Right ventricle myocardium superior (tissue), 1 donor: ENCODE measurements at regions not wholly inside any gene's neighbourhood (a gene's known extent, or its start where the extent isn't known, plus 50 kb on each side); places are given as distances from the start of the nearest gene placed in this dataset.

Source experiments
- ATAC-seq: fragments of 200-7000 bp; cut with Tn5 transposase; one replicate; pipeline ENCODE4 v1.9.1; 2020; ENCODE audit warnings: mild to moderate bottlenecking; ENCODE audit not compliant: poor library complexity
- DNase-seq: peaks from one replicate; pipeline ENCODE4 v3.0.0-alpha.2; 2020
- intact Hi-C: fragments of 100-400 bp; cut with DNase I; formaldehyde crosslinking; loops from one replicate; pipeline ENCODE4 v1.11.2; 2022
- donor health status: DM: no; HTN: yes; CAD: no; lungs with severe emphysema.

DNA sequence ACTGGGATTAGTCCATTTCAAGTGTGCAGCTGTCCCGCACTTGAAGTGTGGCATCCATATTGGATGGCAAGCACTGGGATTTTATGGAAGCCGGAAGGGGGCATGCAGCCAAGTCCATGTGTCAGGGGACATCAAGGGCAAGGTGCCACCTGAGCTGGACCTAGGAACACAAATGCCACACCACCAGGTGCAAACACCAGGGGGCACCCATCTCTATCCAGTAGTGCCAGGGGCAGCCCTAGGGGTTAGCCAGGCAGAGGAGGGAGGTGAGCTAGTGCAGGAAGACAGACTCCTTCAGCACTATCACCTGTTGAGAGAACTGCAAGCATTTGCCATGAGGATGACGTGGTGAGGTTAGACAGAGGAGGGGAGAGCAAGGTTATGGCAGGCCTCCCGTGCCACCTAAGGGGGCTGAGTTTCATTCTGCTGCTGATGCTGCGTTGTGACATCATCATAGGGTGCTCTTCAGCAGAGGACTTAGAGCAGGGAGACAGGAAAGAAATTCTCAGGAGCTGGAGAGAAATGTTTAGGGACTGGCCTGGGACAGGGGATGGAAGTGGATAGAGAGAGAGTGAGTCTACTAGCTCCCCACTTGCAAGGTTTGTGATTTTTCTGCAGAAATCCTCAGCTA, 192.6 kb upstream of the SLC24A3 start:
- intact Hi-C loops, result no loop called here
- ATAC-seq, result no peak
- DNase-seq, result no peak

DNA sequence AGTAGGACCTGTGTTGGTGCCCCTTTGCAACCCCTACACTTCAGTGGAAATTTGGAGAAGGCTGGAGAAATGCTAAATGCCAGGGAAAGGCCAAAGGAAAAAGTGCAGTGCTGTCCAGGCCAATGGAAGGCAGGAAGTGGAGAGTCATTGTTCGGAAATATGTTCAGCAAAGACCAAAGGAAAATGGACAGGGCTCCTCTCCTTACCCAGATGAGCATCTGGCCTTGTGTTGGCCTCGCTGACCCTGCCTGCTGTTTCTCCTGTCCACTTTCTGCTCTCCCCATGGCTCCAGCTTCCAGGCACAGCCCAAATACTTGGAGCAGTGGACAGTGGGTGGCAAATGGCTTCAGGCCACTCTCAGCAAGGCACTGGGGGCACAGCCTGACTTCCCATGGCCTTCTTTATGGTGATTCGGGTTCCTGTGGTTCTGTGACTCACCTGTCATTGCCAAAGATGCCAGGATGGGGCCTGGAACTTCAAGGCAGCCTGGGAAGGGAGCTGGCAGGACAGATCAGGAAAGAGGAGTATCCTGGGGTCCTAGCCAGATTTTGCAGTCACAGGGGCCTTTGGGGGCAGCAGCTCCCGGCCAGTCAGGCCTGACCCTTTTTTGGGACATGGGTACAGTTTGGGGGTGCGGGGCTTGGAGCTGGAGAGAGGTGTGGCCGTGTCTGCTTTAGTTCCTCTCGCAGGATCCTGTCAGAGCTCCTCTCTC, 190.9 kb upstream of the SLC24A3 start:
- no peak for ATAC-seq
- no peak for DNase-seq
- intact Hi-C loops, result no loop called here

DNA sequence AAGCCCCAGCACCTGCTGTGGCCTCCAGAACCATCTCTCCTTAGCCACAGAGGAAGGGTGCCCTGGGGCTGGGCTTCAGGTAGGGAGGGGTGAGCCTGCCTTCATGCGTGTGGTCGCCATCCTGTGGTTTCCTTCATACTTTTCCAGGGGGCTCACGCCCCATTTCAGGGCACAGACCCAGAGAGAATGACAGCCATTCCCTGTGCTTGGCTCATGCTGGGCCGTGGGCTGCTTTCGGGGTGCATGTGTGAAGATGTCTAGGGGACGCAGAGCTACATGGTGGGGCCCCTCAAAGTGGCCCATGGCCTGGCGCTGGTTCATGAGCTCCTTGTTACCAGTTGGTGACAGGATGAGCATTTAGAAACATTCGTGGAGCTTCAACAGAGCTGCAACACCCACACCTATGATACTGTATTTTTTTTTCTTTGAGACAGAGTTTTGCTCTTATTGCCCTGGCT, 190.3 kb upstream of the SLC24A3 start:
- no peak for DNase-seq
- no peak for ATAC-seq
- intact Hi-C loops, result no loop called here

DNA sequence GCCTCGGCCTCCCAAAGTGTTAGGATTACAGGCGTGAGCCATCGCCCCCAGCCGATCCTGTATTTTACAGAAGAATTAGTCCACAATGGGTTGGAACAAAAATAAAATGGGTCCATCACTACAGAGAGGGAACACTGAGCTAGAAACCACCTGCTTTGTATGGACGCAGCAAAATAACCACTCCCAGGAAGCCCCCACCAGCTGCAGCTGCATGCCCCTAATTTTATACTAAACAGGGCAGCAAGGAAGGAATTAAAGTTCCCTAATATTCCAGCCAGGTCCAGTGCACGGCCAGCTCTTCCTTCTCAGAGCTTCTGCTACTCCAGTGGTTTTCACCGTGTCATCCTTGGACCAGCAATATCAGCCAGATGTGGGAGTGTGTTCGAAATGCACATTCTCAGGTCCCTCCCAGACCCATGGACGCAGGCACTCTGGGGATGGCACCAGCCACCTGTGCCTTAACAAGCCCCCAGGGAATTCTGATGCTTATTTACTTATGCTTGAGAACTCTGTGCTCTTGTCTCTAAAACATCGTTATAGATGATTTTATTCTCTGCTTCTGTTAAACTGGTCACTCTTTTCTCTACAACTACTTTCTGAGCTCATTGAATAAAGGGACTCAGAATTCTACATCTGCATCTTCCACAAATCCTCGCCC, 189.5 kb upstream of the SLC24A3 start:
- ATAC-seq (no peak), DNase-seq (no peak)
- intact Hi-C loops, result no loop called here

DNA sequence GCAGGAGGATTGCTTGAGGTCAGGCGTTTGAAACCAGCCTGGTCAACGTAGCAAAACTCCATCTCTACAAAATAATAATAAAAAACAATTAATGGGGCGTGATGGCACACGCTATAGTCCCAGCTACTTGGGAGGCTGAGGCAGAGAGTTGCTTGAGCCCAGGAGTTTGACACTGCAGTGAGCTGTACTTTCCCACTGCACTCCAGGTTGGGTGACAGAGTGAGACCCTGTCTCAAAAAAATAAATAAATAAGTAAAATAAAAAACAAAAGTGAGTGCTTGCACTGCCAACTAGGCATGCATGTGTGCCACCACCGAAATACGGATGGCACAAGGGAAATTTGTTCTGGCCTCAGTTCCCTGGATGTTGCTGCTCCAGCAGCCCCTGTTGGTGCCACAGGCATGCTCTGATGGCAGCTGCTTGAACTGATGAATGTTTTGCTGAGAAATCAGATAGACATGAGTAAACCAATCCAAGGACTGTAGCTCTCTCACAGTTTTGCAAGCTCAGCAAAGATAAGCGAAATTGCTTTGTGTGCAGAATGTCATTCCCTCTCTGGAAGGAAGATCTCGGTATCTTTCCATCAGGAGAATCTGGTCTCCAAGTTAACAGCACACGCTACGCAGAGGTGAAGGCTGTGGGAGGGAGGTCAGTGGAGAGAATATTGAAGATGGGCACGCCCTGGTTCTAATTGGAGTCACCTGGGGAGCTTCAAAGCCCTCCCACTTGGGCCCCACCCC, 188.0 kb upstream of the SLC24A3 start:
- DNase-seq, result no peak
- ATAC-seq, result no peak
- intact Hi-C loops, result no loop called here

DNA sequence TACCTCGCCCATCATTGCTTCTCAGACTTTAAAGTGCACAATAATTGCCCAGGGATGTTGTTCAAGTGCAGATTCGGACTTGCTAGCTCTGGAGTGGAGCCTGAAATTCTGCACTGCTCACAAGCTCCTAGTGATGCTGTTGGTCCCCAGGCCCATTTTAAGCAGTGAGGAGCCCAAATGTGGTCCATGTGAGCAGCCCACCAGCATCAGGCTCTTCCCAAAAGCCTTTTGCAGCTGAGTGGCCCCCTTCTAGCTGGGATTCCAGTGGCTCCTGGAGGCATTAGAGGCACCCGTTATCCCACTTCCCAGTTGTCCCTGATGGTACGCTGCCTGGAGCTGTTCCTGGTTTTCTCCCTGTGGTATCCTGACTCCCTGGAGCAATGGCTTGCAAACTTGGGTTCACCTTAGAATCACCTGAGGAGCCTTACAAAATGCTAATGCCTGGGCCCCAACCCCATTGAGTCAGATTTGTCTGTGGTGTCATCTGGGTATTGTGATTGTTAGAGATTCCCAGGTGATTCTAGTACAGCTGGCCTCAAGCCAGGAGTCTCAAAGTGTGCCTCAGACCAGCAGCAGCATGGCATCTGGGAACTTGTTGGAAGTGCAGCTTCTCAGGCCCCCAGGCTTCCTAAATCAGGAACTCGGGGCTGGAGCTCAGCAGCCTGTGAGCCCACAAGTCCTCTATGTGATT, 186.9 kb upstream of the SLC24A3 start:
- intact Hi-C loops, result no loop called here
- DNase-seq, result no peak
- no peak for ATAC-seq

DNA sequence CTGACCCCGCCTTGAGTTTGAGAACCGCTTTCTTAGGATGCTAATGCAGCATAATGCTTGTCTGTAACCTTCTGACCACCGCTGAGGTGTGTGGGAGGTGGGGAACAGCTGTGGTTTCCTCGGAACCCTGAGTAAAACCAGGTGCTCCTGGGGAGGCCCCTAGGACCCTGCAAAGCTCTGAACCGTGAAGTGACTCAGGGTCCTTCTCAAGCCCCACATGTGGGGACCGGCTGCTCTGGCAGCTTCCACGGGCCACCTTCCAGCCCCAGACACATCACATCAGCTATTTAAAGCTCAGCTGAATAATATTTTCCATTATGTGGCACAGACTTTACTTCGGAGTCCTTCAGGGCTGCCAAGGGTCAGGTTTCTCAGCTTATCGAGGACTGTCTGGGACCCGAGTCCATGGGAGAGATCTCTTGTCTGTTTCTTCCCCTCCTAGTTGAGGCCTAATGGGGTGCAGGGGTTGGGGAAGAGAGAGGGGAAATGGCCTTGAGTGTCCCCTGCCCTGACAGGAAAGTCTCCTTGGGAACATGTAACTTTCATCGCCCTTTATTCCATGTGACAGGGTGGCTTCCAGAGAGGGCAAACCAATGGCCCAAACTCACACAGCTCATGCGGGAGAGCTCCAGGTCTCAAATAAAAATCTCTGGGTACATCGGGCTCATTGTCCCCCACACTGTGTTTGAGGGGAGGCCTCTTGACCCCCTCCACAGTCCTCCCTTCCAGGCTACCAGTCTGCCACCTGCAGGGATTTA, 186.1 kb upstream of the SLC24A3 start:
- peak; percentile 95 for ATAC-seq
- intact Hi-C loops, result no loop called here
- peak; percentile 64 for DNase-seq

DNA sequence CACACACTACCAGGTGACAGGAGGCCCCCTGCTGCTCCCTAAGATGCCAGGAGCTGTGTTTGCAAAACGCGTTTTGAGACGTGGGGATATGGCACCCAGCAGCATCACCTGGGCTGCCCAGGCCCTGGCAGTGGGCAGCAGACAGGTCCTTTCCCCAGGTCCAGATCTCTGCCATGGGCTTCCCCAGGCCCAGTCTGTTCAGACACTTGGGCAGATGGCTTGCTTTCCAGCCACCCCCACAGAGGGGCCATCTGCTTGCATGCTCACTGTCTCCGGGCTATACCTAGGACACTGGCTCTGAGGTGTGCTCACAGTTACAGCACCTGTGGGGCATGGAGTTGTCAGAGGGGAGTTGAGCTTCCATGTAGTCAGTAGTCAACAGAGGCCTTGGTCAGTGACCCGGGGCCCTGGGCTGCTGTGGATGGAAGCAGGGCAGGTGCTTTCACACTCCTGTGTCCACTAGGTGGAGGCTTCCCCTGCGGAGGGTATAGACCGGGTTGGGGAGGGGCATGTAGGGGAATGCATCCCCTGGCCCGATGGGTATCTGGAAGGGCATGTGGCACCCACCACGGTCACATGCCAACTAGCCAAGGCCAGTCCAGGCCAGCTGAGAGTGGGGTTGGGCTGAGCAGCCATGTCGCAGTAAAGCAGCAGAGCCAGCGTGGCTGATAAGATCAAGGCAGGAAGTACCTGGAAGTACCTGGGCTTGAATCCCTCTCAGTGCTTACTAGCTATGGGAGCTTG, 185.4 kb upstream of the SLC24A3 start:
- peak; percentile 18 for ATAC-seq
- intact Hi-C loops, result no loop called here
- no peak for DNase-seq

DNA sequence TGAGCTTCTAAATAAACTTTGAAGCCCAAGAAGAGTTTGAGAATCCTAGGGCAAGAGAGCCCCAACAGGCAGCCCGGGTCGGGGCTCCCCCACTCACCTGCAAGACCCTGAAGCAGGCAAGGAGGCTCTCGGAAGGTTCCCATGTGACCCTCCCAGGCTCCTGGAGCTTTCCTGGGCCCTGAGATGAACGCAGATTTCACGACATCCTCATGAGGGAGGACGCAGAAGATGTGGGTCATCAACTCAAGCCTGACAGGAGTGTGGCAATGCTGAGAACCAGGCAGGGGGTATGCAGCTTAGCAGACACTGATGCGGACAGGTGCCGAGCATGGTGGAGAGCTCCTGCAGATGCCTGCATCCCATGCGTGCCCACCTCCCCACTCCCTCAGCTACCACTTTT, 184.5 kb upstream of the SLC24A3 start:
- DNase-seq (no peak), ATAC-seq (no peak)

DNA sequence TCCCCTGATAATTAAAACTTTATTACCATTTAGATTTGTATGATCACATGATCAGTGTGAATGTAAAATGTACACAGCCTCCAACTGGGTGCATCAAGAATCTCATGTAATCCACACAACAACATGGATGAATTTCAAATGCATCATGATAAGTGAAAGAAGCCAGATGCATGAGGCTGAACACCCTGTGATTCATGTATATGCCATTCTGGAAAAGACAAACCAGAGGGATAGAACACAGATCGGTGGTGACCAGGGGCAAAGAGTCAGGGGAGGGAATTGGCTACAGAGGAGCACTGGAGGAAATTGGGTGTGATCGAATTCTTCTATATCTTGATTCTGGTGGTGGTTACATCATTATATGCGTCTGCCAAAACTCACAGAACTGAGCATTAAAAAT, 170.7 kb upstream of the SLC24A3 start:
- DNase-seq, result no peak
- ATAC-seq, result no peak

More for the DNA sequence above, 184.5 kb upstream of the SLC24A3 start:
- intact Hi-C loops, result no loop called here

DNA sequence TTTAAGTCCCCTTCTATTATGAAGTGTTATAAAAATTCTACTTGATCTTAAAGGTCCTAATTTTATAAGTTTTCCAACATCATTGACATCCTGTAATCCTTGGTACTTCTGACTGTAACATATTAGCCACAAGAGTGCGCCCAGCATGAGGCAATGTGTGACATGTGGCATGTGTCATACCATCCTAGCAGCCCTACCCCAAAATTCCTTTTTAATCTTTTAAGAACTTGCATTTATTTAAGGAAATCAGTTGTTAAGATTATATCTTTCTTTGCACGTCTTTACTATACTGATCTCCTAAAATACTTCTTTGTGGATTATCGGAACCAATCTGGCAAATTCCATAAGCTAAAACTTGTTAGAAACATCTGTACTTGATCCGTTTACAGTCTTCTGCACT, 167.1 kb upstream of the SLC24A3 start:
- ATAC-seq (no peak), DNase-seq (no peak)
- intact Hi-C loops, result no loop called here

More for the DNA sequence above, 170.7 kb upstream of the SLC24A3 start:
- intact Hi-C loops, result no loop called here

DNA sequence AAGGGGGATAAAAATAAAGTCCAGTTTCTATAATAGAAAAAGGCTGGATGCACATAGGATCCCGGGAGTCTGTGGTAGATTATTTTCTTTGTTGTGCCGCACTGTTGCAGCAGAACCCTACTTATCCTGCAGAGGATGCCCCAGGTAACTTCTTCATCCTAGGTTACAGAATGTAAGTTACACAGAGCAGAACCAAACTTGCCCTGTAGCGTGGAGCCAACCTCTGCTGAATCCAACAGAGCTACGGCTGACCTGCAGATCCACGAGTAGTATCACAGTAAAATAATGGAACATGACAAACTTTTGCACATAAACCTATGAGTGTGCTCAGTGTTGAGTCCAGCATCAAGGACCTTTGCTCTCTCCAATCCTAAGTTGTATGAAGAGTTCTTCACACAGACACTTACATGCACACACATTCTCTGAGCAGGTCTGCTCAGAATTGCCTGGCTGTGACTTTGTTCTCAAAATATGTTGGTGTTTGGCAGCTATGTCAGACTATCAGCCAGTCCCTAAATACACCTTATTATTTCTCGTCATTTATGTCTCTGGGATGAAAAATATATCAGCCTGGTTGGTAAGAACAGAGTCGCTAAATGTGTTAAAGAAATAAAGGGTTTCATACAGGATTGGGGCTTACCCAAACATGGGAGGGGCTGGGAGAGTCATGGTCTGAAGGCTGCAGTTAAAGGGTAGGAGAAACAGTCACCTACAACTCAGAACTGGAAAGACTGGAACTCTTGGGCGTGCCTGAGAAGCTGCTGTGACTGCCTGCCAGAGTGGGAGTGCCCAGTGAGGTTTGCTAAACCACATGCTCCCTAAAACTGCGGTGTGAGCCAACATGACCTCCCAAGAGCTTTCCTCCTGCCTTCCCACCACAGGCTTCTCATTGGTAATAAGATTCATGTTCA, 165.1 kb upstream of the SLC24A3 start:
- DNase-seq (peak; percentile 80), ATAC-seq (peak; percentile 80)
- intact Hi-C loops, result no loop called here

DNA sequence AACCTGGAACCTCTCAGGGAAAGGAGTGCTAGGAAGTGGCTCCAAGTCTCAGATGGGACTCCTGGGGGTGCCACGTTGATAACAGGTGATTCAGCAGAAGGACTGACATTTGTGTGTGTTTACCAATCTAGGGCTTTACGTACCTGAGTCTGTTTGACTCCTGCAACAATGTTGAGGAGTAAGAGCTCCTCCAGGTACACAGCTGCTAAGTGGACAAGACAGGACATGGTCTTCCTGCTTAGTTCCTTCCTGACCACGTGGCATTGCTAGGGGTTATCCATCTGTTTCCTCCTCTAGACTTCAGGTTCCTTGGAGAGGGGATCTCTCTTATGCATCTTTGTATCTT, 164.5 kb upstream of the SLC24A3 start:
- intact Hi-C loops, result no loop called here
- DNase-seq, result no peak
- no peak for ATAC-seq

DNA sequence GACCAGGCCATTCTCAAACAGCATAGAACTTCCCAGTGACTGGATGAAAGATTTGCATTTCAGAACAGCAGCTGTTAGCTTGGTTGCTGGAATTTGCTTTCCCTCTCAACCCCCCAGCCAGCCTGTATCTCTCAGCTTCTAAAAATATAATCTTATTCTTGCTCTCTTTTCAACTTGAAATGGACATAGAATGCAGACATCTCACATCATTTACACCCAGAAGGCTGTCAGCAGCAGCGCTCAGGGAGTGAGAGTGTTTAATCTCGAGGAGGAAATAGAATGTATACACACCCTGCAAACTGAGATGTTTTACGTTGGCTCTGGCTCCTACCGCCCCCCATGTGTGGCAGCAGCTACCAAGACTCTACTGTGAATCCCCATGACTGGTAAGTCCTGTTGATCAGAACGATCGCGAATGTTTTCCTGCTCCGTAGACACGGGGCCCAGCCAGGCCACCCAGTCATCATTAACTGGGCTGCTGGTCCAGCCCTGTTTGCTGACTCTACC, 163.4 kb upstream of the SLC24A3 start:
- intact Hi-C loops, result no loop called here
- ATAC-seq (peak; percentile 49), DNase-seq (no peak)

DNA sequence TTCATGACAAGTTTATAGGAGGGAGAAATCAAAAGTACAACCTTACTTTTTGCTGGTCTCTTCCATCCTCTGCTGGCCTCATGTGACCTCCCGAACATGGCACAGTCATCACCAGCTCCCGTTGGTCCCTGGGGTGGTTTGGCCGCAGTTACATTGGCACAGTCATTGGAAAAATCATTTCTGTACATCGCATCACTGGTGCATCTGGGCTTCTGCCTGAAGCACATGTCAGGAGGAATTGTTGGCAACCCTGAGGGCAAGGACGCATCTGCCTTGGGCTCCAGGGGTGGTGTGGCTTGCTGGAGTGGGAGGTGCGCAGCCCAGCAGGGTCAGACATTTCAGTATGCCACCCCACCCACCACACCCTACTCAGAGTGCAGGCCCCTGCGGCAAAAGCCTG, 162.9 kb upstream of the SLC24A3 start:
- ATAC-seq (peak; percentile 70), DNase-seq (no peak)
- intact Hi-C loops, result no loop called here

DNA sequence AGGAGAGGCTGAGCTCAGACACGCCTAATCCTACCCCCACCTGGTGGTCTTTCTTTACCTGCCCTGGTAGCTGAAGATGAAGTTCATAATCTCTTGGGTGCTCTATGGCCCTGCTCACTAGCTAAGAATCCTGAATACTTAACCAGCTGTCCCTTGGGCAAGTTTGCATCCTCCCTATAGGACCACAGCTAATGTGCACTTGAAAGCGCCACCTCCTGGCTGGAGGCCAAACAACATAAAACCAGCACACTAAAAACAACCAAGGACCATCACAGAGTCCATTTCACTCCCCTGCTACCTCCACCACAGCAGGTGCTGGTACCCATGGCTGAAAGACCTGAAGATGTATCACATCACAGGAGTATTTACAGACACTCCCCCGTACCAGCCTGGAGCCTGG, 155.5 kb upstream of the SLC24A3 start:
- ATAC-seq (no peak), DNase-seq (no peak)
- intact Hi-C loops, result no loop called here
